ENCODE measurements at regions not wholly inside any gene's neighbourhood (a gene's known extent, or its start where the extent isn't known, plus 50 kb on each side); places are given as distances from the start of the nearest gene placed in this dataset.
"Not testable (repeated sequence)": the region's sequence is repeated elsewhere in the genome, so short reads cannot be mapped to it uniquely, and the experiment has no call there.

- Histone ChIP-seq H3K4me3 (ENCODE audit: low read length) (peak overlapping the region; percentile 71), H3F3A (ENCODE audit: insufficient read depth, low read length) (no peaks in the 10 kb centered on the region), H4K20me1 (ENCODE audit: insufficient read depth, low read length) (no peaks in the 10 kb centered on the region), H2AFZ (ENCODE audit: low read length) (peak overlapping the region; percentile 90), H3K27me3 (replicated peaks; ENCODE audit: insufficient read depth, low read length) (peaks cover 15% of the 10 kb centered on the region), H3K79me2 (ENCODE audit: low read length) (no peaks in the 10 kb centered on the region), H3K9ac (ENCODE audit: low read length) (peak overlapping the region; percentile 56; the same call in 1 of the 2 replicates), H3K9me2 (replicated peaks; ENCODE audit: insufficient read depth, low read length) (no peaks in the 10 kb centered on the region), H3K4me1 (ENCODE audit: low read length) (peaks cover 7% of the 10 kb centered on the region; the same call in 1 of the 2 replicates), H3K4me2 (ENCODE audit: low read depth, low read length) (peak overlapping the region; percentile 91), H3K27ac (ENCODE audit: low read length) (no peak overlapping the region), H3K9me3 (replicated peaks; ENCODE audit: insufficient read depth, low read length) (no peaks in the 10 kb centered on the region), H3K36me3 (replicated peaks; ENCODE audit: insufficient read depth, low read length) (no peaks in the 10 kb centered on the region)
- DNase-seq = peak; percentile 72
- TF ChIP-seq EZH2phosphoT487 (IDR thresholded peaks at IDR 0.05; ENCODE audit: low read length) (no peak), EZH2 (optimal IDR thresholded peaks at IDR 0.05; ENCODE audit: low read depth, low read length) (no peak), CTCF (IDR thresholded peaks at IDR 0.05; ENCODE audit: low read length) (no peak)
Observed at GRCh38 chr17:21551081-21551881, 141.0 kb upstream of the KCNJ18 start.

- not testable (repeated sequence) for H3K79me2 ChIP-seq (ENCODE audit: low read length); DNase-seq
Observed at GRCh38 chr17:21558921-21559320, 133.4 kb upstream of the KCNJ18 start.

GRCh38 chr17:21564262-21564661, 128.1 kb upstream of the KCNJ18 start:
- DNase-seq = no peak
- no peak overlapping the region for H3K9ac ChIP-seq (ENCODE audit: low read length)
- H3K27me3 ChIP-seq (replicated peaks; ENCODE audit: insufficient read depth, low read length) = no peaks in the 10 kb centered on the region
- H3K4me3 ChIP-seq (ENCODE audit: low read length) = no peak overlapping the region
- TF ChIP-seq CTCF (IDR thresholded peaks at IDR 0.05; ENCODE audit: low read length) (no peak), EZH2 (optimal IDR thresholded peaks at IDR 0.05; ENCODE audit: low read depth, low read length) (no peak), EZH2phosphoT487 (IDR thresholded peaks at IDR 0.05; ENCODE audit: low read length) (no peak)
- H3K79me2 ChIP-seq (ENCODE audit: low read length) = no peaks in the 10 kb centered on the region
- no peak overlapping the region for H2AFZ ChIP-seq (ENCODE audit: low read length)
- H3K4me1 ChIP-seq (ENCODE audit: low read length) = no peaks in the 10 kb centered on the region
- H4K20me1 ChIP-seq (ENCODE audit: insufficient read depth, low read length) = no peaks in the 10 kb centered on the region
- no peaks in the 10 kb centered on the region for H3K9me3 ChIP-seq (replicated peaks; ENCODE audit: insufficient read depth, low read length)
- no peak overlapping the region for H3K27ac ChIP-seq (ENCODE audit: low read length)
- no peaks in the 10 kb centered on the region for H3F3A ChIP-seq (ENCODE audit: insufficient read depth, low read length)
- H3K4me2 ChIP-seq (ENCODE audit: low read depth, low read length) = no peak overlapping the region
- H3K9me2 ChIP-seq (replicated peaks; ENCODE audit: insufficient read depth, low read length) = no peaks in the 10 kb centered on the region
- no peaks in the 10 kb centered on the region for H3K36me3 ChIP-seq (replicated peaks; ENCODE audit: insufficient read depth, low read length)

More at GRCh38 chr17:21558921-21559320, 133.4 kb upstream of the KCNJ18 start:
- H3K27ac ChIP-seq (ENCODE audit: low read length); H3K9ac ChIP-seq (ENCODE audit: low read length); H3K4me1 ChIP-seq (ENCODE audit: low read length); H4K20me1 ChIP-seq (ENCODE audit: insufficient read depth, low read length); H3K4me3 ChIP-seq (ENCODE audit: low read length); H3K9me3 ChIP-seq (replicated peaks; ENCODE audit: insufficient read depth, low read length); H3K4me2 ChIP-seq (ENCODE audit: low read depth, low read length); H2AFZ ChIP-seq (ENCODE audit: low read length); H3K36me3 ChIP-seq (replicated peaks; ENCODE audit: insufficient read depth, low read length); H3K9me2 ChIP-seq (replicated peaks; ENCODE audit: insufficient read depth, low read length); H3K27me3 ChIP-seq (replicated peaks; ENCODE audit: insufficient read depth, low read length); H3F3A ChIP-seq (ENCODE audit: insufficient read depth, low read length): not testable (repeated sequence)

- H3K27me3 ChIP-seq (replicated peaks; ENCODE audit: insufficient read depth, low read length); H4K20me1 ChIP-seq (ENCODE audit: insufficient read depth, low read length); H3K9me3 ChIP-seq (replicated peaks; ENCODE audit: insufficient read depth, low read length); DNase-seq; H3K4me3 ChIP-seq (ENCODE audit: low read length); H3K4me2 ChIP-seq (ENCODE audit: low read depth, low read length); H2AFZ ChIP-seq (ENCODE audit: low read length); H3K9me2 ChIP-seq (replicated peaks; ENCODE audit: insufficient read depth, low read length); H3K9ac ChIP-seq (ENCODE audit: low read length); H3K36me3 ChIP-seq (replicated peaks; ENCODE audit: insufficient read depth, low read length); H3K4me1 ChIP-seq (ENCODE audit: low read length); H3F3A ChIP-seq (ENCODE audit: insufficient read depth, low read length); H3K79me2 ChIP-seq (ENCODE audit: low read length); H3K27ac ChIP-seq (ENCODE audit: low read length): not testable (repeated sequence)
Observed at GRCh38 chr17:21564757-21565156, 127.6 kb upstream of the KCNJ18 start.

- not testable (repeated sequence) for H3K9ac ChIP-seq (ENCODE audit: low read length); H3K9me2 ChIP-seq (replicated peaks; ENCODE audit: insufficient read depth, low read length); H3K79me2 ChIP-seq (ENCODE audit: low read length); DNase-seq; H3K27me3 ChIP-seq (replicated peaks; ENCODE audit: insufficient read depth, low read length); H4K20me1 ChIP-seq (ENCODE audit: insufficient read depth, low read length); H3K4me1 ChIP-seq (ENCODE audit: low read length); H3K27ac ChIP-seq (ENCODE audit: low read length); H3F3A ChIP-seq (ENCODE audit: insufficient read depth, low read length); H2AFZ ChIP-seq (ENCODE audit: low read length); H3K4me2 ChIP-seq (ENCODE audit: low read depth, low read length); H3K4me3 ChIP-seq (ENCODE audit: low read length); H3K36me3 ChIP-seq (replicated peaks; ENCODE audit: insufficient read depth, low read length); H3K9me3 ChIP-seq (replicated peaks; ENCODE audit: insufficient read depth, low read length)
Observed at GRCh38 chr17:21570427-21570826, 121.9 kb upstream of the KCNJ18 start.

- not testable (repeated sequence) for H3F3A ChIP-seq (ENCODE audit: insufficient read depth, low read length); H4K20me1 ChIP-seq (ENCODE audit: insufficient read depth, low read length); H3K4me1 ChIP-seq (ENCODE audit: low read length); H3K27me3 ChIP-seq (replicated peaks; ENCODE audit: insufficient read depth, low read length); DNase-seq; H3K9ac ChIP-seq (ENCODE audit: low read length); H3K9me3 ChIP-seq (replicated peaks; ENCODE audit: insufficient read depth, low read length); H3K79me2 ChIP-seq (ENCODE audit: low read length); H3K4me3 ChIP-seq (ENCODE audit: low read length); H3K9me2 ChIP-seq (replicated peaks; ENCODE audit: insufficient read depth, low read length); H3K27ac ChIP-seq (ENCODE audit: low read length); H3K4me2 ChIP-seq (ENCODE audit: low read depth, low read length); H3K36me3 ChIP-seq (replicated peaks; ENCODE audit: insufficient read depth, low read length); H2AFZ ChIP-seq (ENCODE audit: low read length)
Observed at GRCh38 chr17:21572148-21572547, 120.2 kb upstream of the KCNJ18 start.
